ENCODE measurements at regions not wholly inside any gene's neighbourhood (a gene's known extent, or its start where the extent isn't known, plus 50 kb on each side); places are given as distances from the start of the nearest gene placed in this dataset.

DNA sequence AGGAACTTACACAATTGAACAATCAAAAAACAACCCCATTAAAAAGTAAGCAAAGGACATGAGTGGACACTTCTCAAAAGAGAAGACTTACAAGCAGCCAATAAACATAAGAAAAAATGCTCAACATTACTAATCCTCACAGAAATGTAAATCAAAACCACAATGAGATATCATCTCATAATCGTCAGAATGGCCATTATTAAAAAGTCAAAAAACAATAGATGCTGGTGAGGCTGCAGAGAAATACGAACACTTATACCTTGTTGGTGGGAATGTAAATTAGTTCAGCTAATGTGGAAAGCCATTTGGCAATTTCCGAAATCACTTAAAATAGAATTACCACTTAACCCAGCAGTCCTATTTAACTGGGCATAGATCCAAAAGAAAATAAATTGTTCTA lies 301.9 kb upstream of the KCNJ16 start:
- TF ChIP-seq ZSCAN21 (CRISPR knock-in tag; IDR thresholded peaks at IDR 0.05; ENCODE audit: borderline replicate concordance) (no peak), CTCF (CRISPR knock-in tag; IDR thresholded peaks at IDR 0.05) (no peak), PHF5A (CRISPR knock-in tag; IDR thresholded peaks at IDR 0.05; ENCODE audit: low read depth, unreplicated experiment) (no peak), TBX2 (CRISPR knock-in tag; IDR thresholded peaks at IDR 0.05; ENCODE audit: borderline replicate concordance) (no peak), SETDB1 (CRISPR knock-in tag; IDR thresholded peaks at IDR 0.05; ENCODE audit: borderline replicate concordance) (no peak), RXRA (CRISPR knock-in tag; IDR thresholded peaks at IDR 0.05) (no peak), IKZF4 (CRISPR knock-in tag; IDR thresholded peaks at IDR 0.05; ENCODE audit: borderline replicate concordance, low read depth, not compliant biosample characterization) (no peak), GPBP1L1 (CRISPR knock-in tag; IDR thresholded peaks at IDR 0.05) (no peak)
- TF ChIP-seq, protein P1, sequence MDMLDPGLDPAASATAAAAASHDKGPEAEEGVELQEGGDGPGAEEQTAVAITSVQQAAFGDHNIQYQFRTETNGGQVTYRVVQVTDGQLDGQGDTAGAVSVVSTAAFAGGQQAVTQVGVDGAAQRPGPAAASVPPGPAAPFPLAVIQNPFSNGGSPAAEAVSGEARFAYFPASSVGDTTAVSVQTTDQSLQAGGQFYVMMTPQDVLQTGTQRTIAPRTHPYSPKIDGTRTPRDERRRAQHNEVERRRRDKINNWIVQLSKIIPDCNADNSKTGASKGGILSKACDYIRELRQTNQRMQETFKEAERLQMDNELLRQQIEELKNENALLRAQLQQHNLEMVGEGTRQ (IDR thresholded peaks at IDR 0.05; ENCODE audit: low read depth, low read length) = no peak
- TF ChIP-seq, protein P1 (CRISPR knock-in tag; IDR thresholded peaks at IDR 0.05; ENCODE audit: borderline replicate concordance) = no peak

Data from HepG2 (cell line).